ENCODE measurements at regions not wholly inside any gene's neighbourhood (a gene's known extent, or its start where the extent isn't known, plus 50 kb on each side); places are given as distances from the start of the nearest gene placed in this dataset.
"Not testable (repeated sequence)": the region's sequence is repeated elsewhere in the genome, so short reads cannot be mapped to it uniquely, and the experiment has no call there.

DNA sequence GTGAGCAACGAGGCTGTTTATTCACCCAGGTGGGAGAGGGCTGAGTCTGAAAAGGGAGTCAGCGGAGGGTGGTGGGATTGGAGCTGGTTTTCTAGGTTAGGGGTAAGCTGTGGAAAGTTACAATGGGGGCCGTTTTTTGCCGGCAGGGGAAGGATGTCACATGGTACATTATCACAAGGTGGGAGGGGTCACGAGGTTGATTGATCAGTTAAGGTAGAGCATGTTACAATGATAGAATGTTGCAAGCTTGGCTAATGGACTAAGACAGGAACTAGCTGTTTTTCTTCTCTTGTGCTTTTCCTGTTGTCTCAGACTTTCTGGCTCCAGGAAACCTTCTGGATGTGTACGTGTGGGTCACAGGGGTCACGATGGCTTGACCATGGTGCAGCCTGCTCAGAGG, 536.3 kb upstream of the HTR2C start:
- Histone ChIP-seq H2AFZ (ENCODE audit: low read depth, low read length) (no peak overlapping the region), H3K4me3 (ENCODE audit: low read length) (no peak overlapping the region), H4K20me1 (ENCODE audit: insufficient read depth) (no peaks in the 10 kb centered on the region), H3K9me3 (ENCODE audit: low read length) (no peaks in the 10 kb centered on the region), H3K27ac (ENCODE audit: low read length) (no peak overlapping the region), H3K9ac (ENCODE audit: low read length) (no peak overlapping the region), H3K27me3 (ENCODE audit: insufficient read depth, low read depth, low read length) (no peaks in the 10 kb centered on the region), H3K79me2 (replicated peaks; ENCODE audit: insufficient read depth, low read length) (no peaks in the 10 kb centered on the region), H3K9me2 (ENCODE audit: insufficient read depth, low read length) (no peaks in the 10 kb centered on the region), H3K36me3 (ENCODE audit: insufficient read depth, low read length) (no peaks in the 10 kb centered on the region), H3F3A (ENCODE audit: insufficient read depth, low read length, poor library complexity, severe bottlenecking) (no peaks in the 10 kb centered on the region), H3K4me2 (ENCODE audit: low read length) (no peak overlapping the region)
- no peak for TF ChIP-seq TAF1 (IDR thresholded peaks at IDR 0.05; ENCODE audit: low read depth)
- TF ChIP-seq, protein P1, sequence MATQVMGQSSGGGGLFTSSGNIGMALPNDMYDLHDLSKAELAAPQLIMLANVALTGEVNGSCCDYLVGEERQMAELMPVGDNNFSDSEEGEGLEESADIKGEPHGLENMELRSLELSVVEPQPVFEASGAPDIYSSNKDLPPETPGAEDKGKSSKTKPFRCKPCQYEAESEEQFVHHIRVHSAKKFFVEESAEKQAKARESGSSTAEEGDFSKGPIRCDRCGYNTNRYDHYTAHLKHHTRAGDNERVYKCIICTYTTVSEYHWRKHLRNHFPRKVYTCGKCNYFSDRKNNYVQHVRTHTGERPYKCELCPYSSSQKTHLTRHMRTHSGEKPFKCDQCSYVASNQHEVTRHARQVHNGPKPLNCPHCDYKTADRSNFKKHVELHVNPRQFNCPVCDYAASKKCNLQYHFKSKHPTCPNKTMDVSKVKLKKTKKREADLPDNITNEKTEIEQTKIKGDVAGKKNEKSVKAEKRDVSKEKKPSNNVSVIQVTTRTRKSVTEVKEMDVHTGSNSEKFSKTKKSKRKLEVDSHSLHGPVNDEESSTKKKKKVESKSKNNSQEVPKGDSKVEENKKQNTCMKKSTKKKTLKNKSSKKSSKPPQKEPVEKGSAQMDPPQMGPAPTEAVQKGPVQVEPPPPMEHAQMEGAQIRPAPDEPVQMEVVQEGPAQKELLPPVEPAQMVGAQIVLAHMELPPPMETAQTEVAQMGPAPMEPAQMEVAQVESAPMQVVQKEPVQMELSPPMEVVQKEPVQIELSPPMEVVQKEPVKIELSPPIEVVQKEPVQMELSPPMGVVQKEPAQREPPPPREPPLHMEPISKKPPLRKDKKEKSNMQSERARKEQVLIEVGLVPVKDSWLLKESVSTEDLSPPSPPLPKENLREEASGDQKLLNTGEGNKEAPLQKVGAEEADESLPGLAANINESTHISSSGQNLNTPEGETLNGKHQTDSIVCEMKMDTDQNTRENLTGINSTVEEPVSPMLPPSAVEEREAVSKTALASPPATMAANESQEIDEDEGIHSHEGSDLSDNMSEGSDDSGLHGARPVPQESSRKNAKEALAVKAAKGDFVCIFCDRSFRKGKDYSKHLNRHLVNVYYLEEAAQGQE (IDR thresholded peaks at IDR 0.05; ENCODE audit: borderline replicate concordance): no peak
- TF ChIP-seq SMC3 (conservative IDR thresholded peaks at IDR 0.05; ENCODE audit: poor library complexity): no peak
- no peak for TF ChIP-seq RAD21 (conservative IDR thresholded peaks at IDR 0.05)
- no peak for TF ChIP-seq MXI1 (conservative IDR thresholded peaks at IDR 0.05; ENCODE audit: poor library complexity, severe bottlenecking)
- TF ChIP-seq POLR2AphosphoS5 (IDR thresholded peaks at IDR 0.05): no peak
- TF ChIP-seq, protein P2, sequence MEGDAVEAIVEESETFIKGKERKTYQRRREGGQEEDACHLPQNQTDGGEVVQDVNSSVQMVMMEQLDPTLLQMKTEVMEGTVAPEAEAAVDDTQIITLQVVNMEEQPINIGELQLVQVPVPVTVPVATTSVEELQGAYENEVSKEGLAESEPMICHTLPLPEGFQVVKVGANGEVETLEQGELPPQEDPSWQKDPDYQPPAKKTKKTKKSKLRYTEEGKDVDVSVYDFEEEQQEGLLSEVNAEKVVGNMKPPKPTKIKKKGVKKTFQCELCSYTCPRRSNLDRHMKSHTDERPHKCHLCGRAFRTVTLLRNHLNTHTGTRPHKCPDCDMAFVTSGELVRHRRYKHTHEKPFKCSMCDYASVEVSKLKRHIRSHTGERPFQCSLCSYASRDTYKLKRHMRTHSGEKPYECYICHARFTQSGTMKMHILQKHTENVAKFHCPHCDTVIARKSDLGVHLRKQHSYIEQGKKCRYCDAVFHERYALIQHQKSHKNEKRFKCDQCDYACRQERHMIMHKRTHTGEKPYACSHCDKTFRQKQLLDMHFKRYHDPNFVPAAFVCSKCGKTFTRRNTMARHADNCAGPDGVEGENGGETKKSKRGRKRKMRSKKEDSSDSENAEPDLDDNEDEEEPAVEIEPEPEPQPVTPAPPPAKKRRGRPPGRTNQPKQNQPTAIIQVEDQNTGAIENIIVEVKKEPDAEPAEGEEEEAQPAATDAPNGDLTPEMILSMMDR (IDR thresholded peaks at IDR 0.05; ENCODE audit: poor library complexity, severe bottlenecking): no peak

DNA sequence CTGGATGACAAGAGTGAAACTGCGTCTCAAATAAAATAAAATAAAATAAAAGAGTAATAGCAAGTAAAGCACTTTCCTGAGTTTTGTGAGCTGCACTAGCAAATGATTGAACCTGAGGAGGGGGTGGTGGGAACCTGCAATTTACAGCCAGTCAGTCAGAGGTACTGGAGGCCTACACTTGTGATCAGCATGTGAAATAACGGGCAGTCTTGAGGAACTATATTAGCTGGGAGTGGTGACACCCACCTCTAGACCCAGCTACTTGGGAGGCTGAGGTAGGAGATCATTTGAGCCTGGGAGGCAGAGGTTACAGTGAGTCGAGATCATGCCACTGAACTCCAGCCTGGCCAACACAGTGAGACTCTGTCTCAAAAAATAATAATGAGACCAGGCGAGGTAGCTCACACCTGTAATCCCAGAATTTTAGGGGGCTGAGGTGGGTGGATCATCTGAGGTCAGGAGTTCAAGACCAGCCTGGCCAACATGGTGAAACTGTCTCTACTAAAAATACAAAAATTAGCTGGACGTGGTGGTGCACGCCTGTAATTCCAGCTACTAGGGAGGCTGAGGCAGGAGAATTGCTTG, 537.1 kb upstream of the HTR2C start:
- no peak overlapping the region for H3K27ac ChIP-seq (ENCODE audit: low read length)
- no peak overlapping the region for H2AFZ ChIP-seq (ENCODE audit: low read depth, low read length)
- no peaks in the 10 kb centered on the region for H3K27me3 ChIP-seq (ENCODE audit: insufficient read depth, low read depth, low read length)
- TF ChIP-seq MXI1 (conservative IDR thresholded peaks at IDR 0.05; ENCODE audit: poor library complexity, severe bottlenecking): no peak
- TF ChIP-seq EZH2 (IDR thresholded peaks at IDR 0.05; ENCODE audit: borderline replicate concordance, insufficient read depth, low read length, poor library complexity, severe bottlenecking): no peak
- TF ChIP-seq SMC3 (conservative IDR thresholded peaks at IDR 0.05; ENCODE audit: poor library complexity): no peak
- TF ChIP-seq, protein P1 (IDR thresholded peaks at IDR 0.05; ENCODE audit: borderline replicate concordance): no peak
- no peak for TF ChIP-seq EP300 (conservative IDR thresholded peaks at IDR 0.05; ENCODE audit: poor library complexity, severe bottlenecking)
- TF ChIP-seq, protein P2 (IDR thresholded peaks at IDR 0.05; ENCODE audit: poor library complexity, severe bottlenecking): no peak
- TF ChIP-seq RAD21 (conservative IDR thresholded peaks at IDR 0.05): no peak
- TF ChIP-seq POLR2AphosphoS5 (IDR thresholded peaks at IDR 0.05): no peak
- no peak for TF ChIP-seq TAF1 (IDR thresholded peaks at IDR 0.05; ENCODE audit: low read depth)
- H3K9ac ChIP-seq (ENCODE audit: low read length): no peak overlapping the region
- no peaks in the 10 kb centered on the region for H3K9me3 ChIP-seq (ENCODE audit: low read length)
- H3K4me3 ChIP-seq (ENCODE audit: low read length): no peak overlapping the region
- H3K4me2 ChIP-seq (ENCODE audit: low read length): no peak overlapping the region
- H3K79me2 ChIP-seq (replicated peaks; ENCODE audit: insufficient read depth, low read length): no peaks in the 10 kb centered on the region
- H3K36me3 ChIP-seq (ENCODE audit: insufficient read depth, low read length): no peaks in the 10 kb centered on the region
- no peaks in the 10 kb centered on the region for H3F3A ChIP-seq (ENCODE audit: insufficient read depth, low read length, poor library complexity, severe bottlenecking)
- H4K20me1 ChIP-seq (ENCODE audit: insufficient read depth): no peaks in the 10 kb centered on the region
- H3K9me2 ChIP-seq (ENCODE audit: insufficient read depth, low read length): no peaks in the 10 kb centered on the region

DNA sequence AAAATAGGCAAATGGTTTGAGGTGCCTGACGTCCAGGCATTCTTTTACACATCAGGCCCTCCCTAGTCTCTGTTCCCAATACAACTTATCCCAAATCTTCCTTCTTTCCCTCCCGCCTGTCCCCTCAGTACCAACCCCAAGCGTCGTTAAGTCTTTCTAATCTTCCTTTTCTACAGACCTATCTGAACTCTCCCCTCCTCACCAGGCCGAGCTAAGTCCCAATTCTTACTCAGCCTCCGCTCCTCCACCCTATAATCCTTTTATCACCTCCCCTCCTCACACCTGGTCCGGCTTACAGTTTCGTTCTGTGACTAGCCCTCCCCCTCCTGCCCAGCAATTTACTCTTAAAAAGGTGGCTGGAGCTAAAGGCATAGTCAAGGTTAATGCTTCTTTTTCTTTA, 542.4 kb upstream of the HTR2C start:
- H2AFZ ChIP-seq (ENCODE audit: low read depth, low read length); H3F3A ChIP-seq (ENCODE audit: insufficient read depth, low read length, poor library complexity, severe bottlenecking); H4K20me1 ChIP-seq (ENCODE audit: insufficient read depth); H3K36me3 ChIP-seq (ENCODE audit: insufficient read depth, low read length); H3K4me3 ChIP-seq (ENCODE audit: low read length); H3K27ac ChIP-seq (ENCODE audit: low read length); H3K9me2 ChIP-seq (ENCODE audit: insufficient read depth, low read length); H3K27me3 ChIP-seq (ENCODE audit: insufficient read depth, low read depth, low read length); H3K4me2 ChIP-seq (ENCODE audit: low read length); H3K9me3 ChIP-seq (ENCODE audit: low read length); H3K9ac ChIP-seq (ENCODE audit: low read length); H3K79me2 ChIP-seq (replicated peaks; ENCODE audit: insufficient read depth, low read length): not testable (repeated sequence)
